Gastrocnemius medialis (tissue), 4 donors: ENCODE measurements at regions not wholly inside any gene's neighbourhood (a gene's known extent, or its start where the extent isn't known, plus 50 kb on each side); places are given as distances from the start of the nearest gene placed in this dataset.

Experiments used
- CTCF ChIP-seq, 5 experiments: fragments of 450-650 bp in 3 of 5; fragments of 200-600 bp in 2 of 5; sonication (generic) in 2 of 5; IDR thresholded peaks in 4 of 5; conservative IDR thresholded peaks in 1 of 5; 1 replicate in 4 of 5; 2 replicates in 1 of 5; pipeline ENCODE4 v1.5.1; 2016 to 2019; ENCODE audit warnings: antibody characterized with exemption in 5 of 5, mild to moderate bottlenecking in 3 of 5, moderate library complexity in 3 of 5
- POLR2A ChIP-seq, 2 donors: fragments of 450-650 bp; IDR thresholded peaks; one replicate each; pipeline ENCODE4 v1.6.1; 2017; ENCODE audit warnings: antibody characterized with exemption in 2 of 2, mild to moderate bottlenecking in 2 of 2, moderate library complexity in 2 of 2

GRCh38 chr2:103265521-103265920 is 503.7 kb downstream of the TMEM182 start:
- TF ChIP-seq CTCF (IDR thresholded peaks at IDR 0.05 in 4 of 5, conservative IDR thresholded peaks at IDR 0.05 in 1 of 5) (no peak), POLR2A (IDR thresholded peaks at IDR 0.05) (no peak)
